Psoas muscle (tissue), 7 donors: ENCODE measurements at regions not wholly inside any gene's neighbourhood (a gene's known extent, or its start where the extent isn't known, plus 50 kb on each side); places are given as distances from the start of the nearest gene placed in this dataset.

Experiments
- ATAC-seq, 4 donors: fragments of 200-7000 bp; cut with Tn5 transposase; one replicate each; pipeline ENCODE4 v1.9.1; 2020; ENCODE audit warnings: moderate library complexity in 3 of 4, mild to moderate bottlenecking in 2 of 4
- DNase-seq, 2 donors: peaks; one replicate each; pipeline ENCODE4 v3.0.0-alpha.2; 2020
- H3K27ac ChIP-seq: fragments of 200-600 bp; one replicate; pipeline ENCODE4 v1.8.0; 2022
- H3K27me3 ChIP-seq, 3 donors: fragments of 200-600 bp in 1 of 3; one replicate each; pipeline versions ENCODE4 v1.6.1 to v1.8.0; 2013 to 2022; ENCODE audit warnings: low read length in 2 of 3, mild to moderate bottlenecking in 2 of 3, moderate library complexity in 1 of 3; ENCODE audit not compliant: insufficient read depth in 3 of 3
- H3K36me3 ChIP-seq, 2 donors: fragments of 200-600 bp in 1 of 2; one replicate each; pipeline versions ENCODE4 v1.6.1 to v1.8.0; 2013 to 2022; ENCODE audit warnings: low read depth in 1 of 2, mild to moderate bottlenecking in 1 of 2, moderate library complexity in 1 of 2; ENCODE audit not compliant: insufficient read depth in 1 of 2
- H3K4me1 ChIP-seq: fragments of 200-600 bp; one replicate; pipeline ENCODE4 v1.8.0; 2022
- H3K4me3 ChIP-seq: fragments of 200-600 bp; one replicate; pipeline ENCODE4 v1.8.0; 2022; ENCODE audit warnings: mild to moderate bottlenecking
- H3K9me3 ChIP-seq: fragments of 200-600 bp; one replicate; pipeline ENCODE4 v1.8.0; 2022
- WGBS, 3 donors: extraction: QIAGEN DNeasy Blood & Tissue Kit; methylation state at CpG; one replicate each; pipeline versions ENCODE4 v1.1.6 to v1.1.7; 2013; 5-methylcytosine and 5-hydroxymethylcytosine counted together
- intact Hi-C, 2 donors: fragments of 100-400 bp; cut with DNase I; formaldehyde crosslinking; loops; one replicate each; pipeline versions ENCODE4 v1.11.0 to v1.14.2; 2022
- TF ChIP-seq, protein P1 (sequence below): fragments of 200-600 bp; IDR thresholded peaks from one replicate; pipeline ENCODE4 v1.8.0; 2022; ENCODE audit warnings: antibody characterized with exemption
- donor health status: healthy with polysubstance abuse.
- donor health status: DM: no; HTN: no; CAD: no; lungs with moderate emphysema.
- donor health status: Bipolar disorder and iron deficiency.
- donor health status: healthy.
- donor health status: DM: yes; HTN: yes; CAD: no.
- donor health status: DM: no; HTN: no; CAD: no.
- donor health status: DM: yes; HTN: yes; CAD: no.

- ATAC-seq: no peak
- intact Hi-C loops: loop anchor here in 1 of 2 donors (5.0 kb wide), 1 partner anchor 77 kb away; no protein-coding TSS in a partner anchor
- Histone ChIP-seq H3K27ac (no peak overlapping the region), H3K36me3 (no peaks in the 10 kb centered on the region), H3K4me3 (no peak overlapping the region), H3K9me3 (no peaks in the 10 kb centered on the region), H3K4me1 (peaks cover 5% of the 10 kb centered on the region), H3K27me3 (no peaks in the 10 kb centered on the region)
- TF ChIP-seq, protein P1, sequence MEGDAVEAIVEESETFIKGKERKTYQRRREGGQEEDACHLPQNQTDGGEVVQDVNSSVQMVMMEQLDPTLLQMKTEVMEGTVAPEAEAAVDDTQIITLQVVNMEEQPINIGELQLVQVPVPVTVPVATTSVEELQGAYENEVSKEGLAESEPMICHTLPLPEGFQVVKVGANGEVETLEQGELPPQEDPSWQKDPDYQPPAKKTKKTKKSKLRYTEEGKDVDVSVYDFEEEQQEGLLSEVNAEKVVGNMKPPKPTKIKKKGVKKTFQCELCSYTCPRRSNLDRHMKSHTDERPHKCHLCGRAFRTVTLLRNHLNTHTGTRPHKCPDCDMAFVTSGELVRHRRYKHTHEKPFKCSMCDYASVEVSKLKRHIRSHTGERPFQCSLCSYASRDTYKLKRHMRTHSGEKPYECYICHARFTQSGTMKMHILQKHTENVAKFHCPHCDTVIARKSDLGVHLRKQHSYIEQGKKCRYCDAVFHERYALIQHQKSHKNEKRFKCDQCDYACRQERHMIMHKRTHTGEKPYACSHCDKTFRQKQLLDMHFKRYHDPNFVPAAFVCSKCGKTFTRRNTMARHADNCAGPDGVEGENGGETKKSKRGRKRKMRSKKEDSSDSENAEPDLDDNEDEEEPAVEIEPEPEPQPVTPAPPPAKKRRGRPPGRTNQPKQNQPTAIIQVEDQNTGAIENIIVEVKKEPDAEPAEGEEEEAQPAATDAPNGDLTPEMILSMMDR: no peak
- 83 to 89% (median 83%) methylated on average over 2 of the region's 2 CpGs for WGBS, 3 donors
- no peak for DNase-seq
These were observed 121.6 kb downstream of the ZFP36L2 start for GRCh38 chr2:43104763-43105162.

DNA sequence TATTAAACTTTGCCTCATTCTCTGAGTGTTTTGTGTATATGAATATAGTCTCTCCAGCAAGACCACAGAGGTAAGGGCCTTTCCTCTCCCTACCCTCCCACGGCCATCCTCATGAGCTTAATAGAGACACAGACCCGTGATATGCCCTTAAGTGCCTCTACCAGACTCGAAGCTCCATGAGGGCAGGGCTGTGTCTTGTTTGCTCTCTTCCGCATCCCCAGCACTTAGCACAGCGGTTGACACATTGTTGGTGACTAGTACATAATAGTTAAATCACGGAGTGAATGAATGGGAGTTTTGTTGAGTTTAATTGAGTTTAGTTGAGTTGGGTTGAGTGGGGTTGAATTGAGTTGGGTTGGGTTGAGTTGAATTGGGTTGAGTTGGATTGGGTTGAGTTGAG is 122.3 kb downstream of the ZFP36L2 start:
- TF ChIP-seq, protein P1: no peak
- intact Hi-C loops: no loop called here
- no peaks in the 10 kb centered on the region for H3K36me3 ChIP-seq
- no peaks in the 10 kb centered on the region for H3K9me3 ChIP-seq
- H3K4me1 ChIP-seq: peaks cover 5% of the 10 kb centered on the region
- WGBS, 3 donors: 96 to 99% (median 96%) methylated on average over 6 of the region's 6 CpGs
- no peak overlapping the region for H3K4me3 ChIP-seq
- ATAC-seq (no peak), DNase-seq (no peak)
- H3K27ac ChIP-seq: no peak overlapping the region
- no peaks in the 10 kb centered on the region for H3K27me3 ChIP-seq

- no peaks in the 10 kb centered on the region for H3K9me3 ChIP-seq
- peak overlapping the region; percentile 82 for H3K27ac ChIP-seq
- intact Hi-C loops: no loop called here
- ATAC-seq: no peak
- WGBS, 3 donors: 73 to 86% (median 83%) methylated on average over 3 of the region's 3 CpGs
- DNase-seq: no peak
- H3K27me3 ChIP-seq: no peaks in the 10 kb centered on the region
- no peaks in the 10 kb centered on the region for H3K36me3 ChIP-seq
- H3K4me3 ChIP-seq: no peak overlapping the region
- TF ChIP-seq, protein P1: no peak
- peaks cover 5% of the 10 kb centered on the region for H3K4me1 ChIP-seq
These were observed 123.4 kb downstream of the ZFP36L2 start for GRCh38 chr2:43103093-43103404.

- intact Hi-C loops: no loop called here
- ATAC-seq (peak; percentile 9 to 21 (median 18)), DNase-seq (peak; percentile 76 to 84)
- Histone ChIP-seq H3K36me3 (no peaks in the 10 kb centered on the region), H3K4me1 (peaks cover 5% of the 10 kb centered on the region), H3K9me3 (no peaks in the 10 kb centered on the region), H3K27me3 (no peaks in the 10 kb centered on the region), H3K27ac (peak overlapping the region; percentile 82), H3K4me3 (peak overlapping the region; percentile 74)
- TF ChIP-seq, protein P1: no peak
- 56 to 65% (median 59%) methylated on average over 9 of the region's 9 CpGs for WGBS, 3 donors
These were observed 123.9 kb downstream of the ZFP36L2 start for GRCh38 chr2:43102366-43103092.

- Histone ChIP-seq H3K27me3 (no peaks in the 10 kb centered on the region), H3K9me3 (no peaks in the 10 kb centered on the region), H3K4me1 (peaks cover 5% of the 10 kb centered on the region), H3K36me3 (no peaks in the 10 kb centered on the region), H3K27ac (peak overlapping the region; percentile 82), H3K4me3 (peak overlapping the region; percentile 74)
- WGBS, 3 donors: 63 to 84% (median 68%) methylated on average over 7 of the region's 7 CpGs
- intact Hi-C loops: no loop called here
- DNase-seq (no peak), ATAC-seq (no peak)
- TF ChIP-seq, protein P1: no peak
These were observed 124.7 kb downstream of the ZFP36L2 start for GRCh38 chr2:43101751-43102150.
